Lower lobe of right lung (tissue), 2 donors: ENCODE measurements at regions not wholly inside any gene's neighbourhood (a gene's known extent, or its start where the extent isn't known, plus 50 kb on each side); places are given as distances from the start of the nearest gene placed in this dataset.

Source experiments
- ATAC-seq, 2 donors: fragments of 200-7000 bp; cut with Tn5 transposase; one replicate each; pipeline ENCODE4 v1.9.1; 2020 to 2022; ENCODE audit warnings: mild to moderate bottlenecking in 2 of 2, moderate library complexity in 2 of 2
- DNase-seq: peaks from one replicate; pipeline ENCODE4 v3.0.0-alpha.2; 2020
- H3K27ac ChIP-seq: fragments of 200-600 bp; one replicate; pipeline ENCODE4 v1.8.0; 2022
- H3K27me3 ChIP-seq: fragments of 200-600 bp; one replicate; pipeline ENCODE4 v1.8.0; 2022; ENCODE audit warnings: low read depth
- H3K36me3 ChIP-seq: fragments of 200-600 bp; one replicate; pipeline ENCODE4 v1.8.0; 2022; ENCODE audit warnings: mild to moderate bottlenecking
- H3K4me1 ChIP-seq: fragments of 200-600 bp; one replicate; pipeline ENCODE4 v1.8.0; 2022
- H3K4me3 ChIP-seq: fragments of 200-600 bp; one replicate; pipeline ENCODE4 v1.8.0; 2022; ENCODE audit warnings: mild to moderate bottlenecking
- H3K9me3 ChIP-seq: fragments of 200-600 bp; one replicate; pipeline ENCODE4 v1.8.0; 2022
- intact Hi-C: fragments of 100-400 bp; cut with DNase I; formaldehyde crosslinking; loops from one replicate; pipeline ENCODE4 v1.11.0; 2022
- TF ChIP-seq, protein P1 (sequence below): fragments of 200-600 bp; IDR thresholded peaks from one replicate; pipeline ENCODE4 v1.8.0; 2022; ENCODE audit warnings: antibody characterized with exemption, mild to moderate bottlenecking
- donor health status: DM: no; HTN: yes; CAD: no; lungs with severe emphysema.

- H3K27me3 ChIP-seq, result no peaks in the 10 kb centered on the region
- no peaks in the 10 kb centered on the region for H3K36me3 ChIP-seq
- ATAC-seq (peak in 1 of 2 donors; percentile 23), DNase-seq (no peak)
- peak overlapping the region; percentile 53 for H3K27ac ChIP-seq
- no peaks in the 10 kb centered on the region for H3K9me3 ChIP-seq
- intact Hi-C loops, result no loop called here
- no peak overlapping the region for H3K4me3 ChIP-seq
- TF ChIP-seq, protein P1, sequence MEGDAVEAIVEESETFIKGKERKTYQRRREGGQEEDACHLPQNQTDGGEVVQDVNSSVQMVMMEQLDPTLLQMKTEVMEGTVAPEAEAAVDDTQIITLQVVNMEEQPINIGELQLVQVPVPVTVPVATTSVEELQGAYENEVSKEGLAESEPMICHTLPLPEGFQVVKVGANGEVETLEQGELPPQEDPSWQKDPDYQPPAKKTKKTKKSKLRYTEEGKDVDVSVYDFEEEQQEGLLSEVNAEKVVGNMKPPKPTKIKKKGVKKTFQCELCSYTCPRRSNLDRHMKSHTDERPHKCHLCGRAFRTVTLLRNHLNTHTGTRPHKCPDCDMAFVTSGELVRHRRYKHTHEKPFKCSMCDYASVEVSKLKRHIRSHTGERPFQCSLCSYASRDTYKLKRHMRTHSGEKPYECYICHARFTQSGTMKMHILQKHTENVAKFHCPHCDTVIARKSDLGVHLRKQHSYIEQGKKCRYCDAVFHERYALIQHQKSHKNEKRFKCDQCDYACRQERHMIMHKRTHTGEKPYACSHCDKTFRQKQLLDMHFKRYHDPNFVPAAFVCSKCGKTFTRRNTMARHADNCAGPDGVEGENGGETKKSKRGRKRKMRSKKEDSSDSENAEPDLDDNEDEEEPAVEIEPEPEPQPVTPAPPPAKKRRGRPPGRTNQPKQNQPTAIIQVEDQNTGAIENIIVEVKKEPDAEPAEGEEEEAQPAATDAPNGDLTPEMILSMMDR, result no peak
- H3K4me1 ChIP-seq, result peaks cover 18% of the 10 kb centered on the region
Observed at GRCh38 chr10:78774999-78775711, 293.6 kb upstream of the ZMIZ1 start.

DNA sequence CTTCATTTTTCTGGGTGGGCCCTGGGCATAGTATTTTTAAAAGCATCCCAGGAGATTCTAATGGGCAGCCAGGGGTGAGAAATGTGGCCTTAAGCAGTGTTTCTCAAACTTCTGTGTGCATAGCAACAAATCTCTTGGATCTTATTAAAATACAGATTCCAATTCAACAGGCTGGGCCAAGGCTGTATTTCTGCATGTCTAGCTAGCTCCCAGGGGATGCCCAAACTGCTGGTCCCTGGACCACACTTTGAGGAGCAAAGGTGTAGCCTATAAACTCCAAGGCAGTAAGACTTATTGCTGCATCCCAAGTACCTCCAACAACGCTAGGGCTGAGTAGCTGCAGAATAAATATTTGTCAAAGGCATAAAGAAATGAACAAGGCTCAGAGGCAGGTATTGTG is 292.9 kb upstream of the ZMIZ1 start:
- TF ChIP-seq, protein P1, result no peak
- peak overlapping the region; percentile 53 for H3K27ac ChIP-seq
- no peak for ATAC-seq
- H3K9me3 ChIP-seq, result no peaks in the 10 kb centered on the region
- H3K27me3 ChIP-seq, result no peaks in the 10 kb centered on the region
- peaks cover 18% of the 10 kb centered on the region for H3K4me1 ChIP-seq
- intact Hi-C loops, result no loop called here
- H3K36me3 ChIP-seq, result no peaks in the 10 kb centered on the region
- no peak for DNase-seq
- H3K4me3 ChIP-seq, result no peak overlapping the region

- TF ChIP-seq, protein P1, result no peak
- Histone ChIP-seq H3K4me1 (peaks cover 18% of the 10 kb centered on the region), H3K27me3 (no peaks in the 10 kb centered on the region), H3K36me3 (no peaks in the 10 kb centered on the region), H3K9me3 (no peaks in the 10 kb centered on the region), H3K27ac (no peak overlapping the region), H3K4me3 (no peak overlapping the region)
- DNase-seq (no peak), ATAC-seq (no peak)
- intact Hi-C loops, result no loop called here
Observed at GRCh38 chr10:78776756-78777155, 292.0 kb upstream of the ZMIZ1 start.

- Histone ChIP-seq H3K4me3 (no peak overlapping the region), H3K4me1 (peaks cover 18% of the 10 kb centered on the region), H3K9me3 (no peaks in the 10 kb centered on the region), H3K27me3 (no peaks in the 10 kb centered on the region), H3K27ac (peak overlapping the region; percentile 8), H3K36me3 (no peaks in the 10 kb centered on the region)
- ATAC-seq, result peak; percentile 34 to 54
- intact Hi-C loops, result no loop called here
- TF ChIP-seq, protein P1, result no peak
- DNase-seq, result no peak
Observed at GRCh38 chr10:78777466-78777865, 291.3 kb upstream of the ZMIZ1 start.

GRCh38 chr10:78777867-78778266 is 290.9 kb upstream of the ZMIZ1 start:
- Histone ChIP-seq H3K4me3 (no peak overlapping the region), H3K36me3 (no peaks in the 10 kb centered on the region), H3K27me3 (no peaks in the 10 kb centered on the region), H3K9me3 (no peaks in the 10 kb centered on the region), H3K27ac (peak overlapping the region; percentile 8), H3K4me1 (peaks cover 18% of the 10 kb centered on the region)
- DNase-seq (no peak), ATAC-seq (no peak)
- TF ChIP-seq, protein P1, result no peak
- intact Hi-C loops, result no loop called here
